B cell (primary cell): ENCODE measurements at regions not wholly inside any gene's neighbourhood (a gene's known extent, or its start where the extent isn't known, plus 50 kb on each side); places are given as distances from the start of the nearest gene placed in this dataset.

ENCODE experiments used
- ATAC-seq: fragments of 200-7000 bp; cut with Tn5 transposase; one replicate; pipeline ENCODE4 v1.10.0; 2021; ENCODE audit warnings: low read depth, mild to moderate bottlenecking, moderate number of reproducible peaks, moderate library complexity
- CTCF ChIA-PET: fragments of 350-600 bp; sonication (Branson Sonifier 250); formaldehyde crosslinking; loops from one replicate; lab custom pipeline; 2021; ENCODE audit warnings: antibody characterized with exemption, inconsistent platforms; lab: Charles Lee
- POLR2A ChIA-PET: fragments of 350-600 bp; sonication (Branson Sonifier 250); formaldehyde crosslinking; loops from one replicate; lab custom pipeline; 2021; ENCODE audit warnings: antibody characterized with exemption; lab: Charles Lee
- DNase-seq: peaks from one replicate; pipeline ENCODE4 v3.0.0; 2013
- H2AFZ ChIP-seq: 2 replicates; pipeline ENCODE4 v1.6.1; 2012; ENCODE audit warnings: mild to moderate bottlenecking, low read depth, low read length; ENCODE audit not compliant: insufficient read depth, poor library complexity, severe bottlenecking
- H3K27ac ChIP-seq, 2 donors: 1 replicate in 1 of 2; 2 replicates in 1 of 2; pipeline ENCODE4 v1.5.1; 2012 to 2013; ENCODE audit warnings: low read length in 2 of 2, mild to moderate bottlenecking in 2 of 2, moderate library complexity in 1 of 2
- H3K27me3 ChIP-seq, 4 experiments: fragments of 200-600 bp in 1 of 4; sonication (generic) in 1 of 4; replicated peaks in 1 of 4; 1 replicate in 2 of 4; 2 replicates in 2 of 4; pipeline versions ENCODE4 v1.6.1 to v1.7.0; 2013 to 2016; ENCODE audit warnings: low read length in 3 of 4, mild to moderate bottlenecking in 2 of 4, mixed read lengths in 1 of 4, moderate library complexity in 1 of 4; ENCODE audit not compliant: insufficient read depth in 4 of 4, control insufficient read depth in 3 of 4; ENCODE audit errors: control extremely low read depth in 1 of 4
- H3K36me3 ChIP-seq, 2 experiments: replicated peaks in 1 of 2; 1 replicate in 1 of 2; 2 replicates in 1 of 2; pipeline versions ENCODE4 v1.6.1 to v1.7.1; 2013; ENCODE audit warnings: low read length in 1 of 2; ENCODE audit not compliant: insufficient read depth in 2 of 2, control insufficient read depth in 1 of 2; ENCODE audit errors: control extremely low read depth in 1 of 2, extremely low read depth in 1 of 2
- H3K4me1 ChIP-seq, 2 donors: fragments of 200-600 bp in 1 of 2; sonication (generic) in 1 of 2; 1 replicate in 1 of 2; 2 replicates in 1 of 2; pipeline versions ENCODE4 v1.5.1 to v1.6.1; 2013 to 2017; ENCODE audit warnings: low read length in 2 of 2; ENCODE audit not compliant: control insufficient read depth in 2 of 2, insufficient read depth in 2 of 2
- H3K4me2 ChIP-seq: replicated peaks from 2 replicates; pipeline ENCODE3; 2012; ENCODE audit warnings: mild to moderate bottlenecking, low read depth, low read length; ENCODE audit not compliant: poor library complexity, severe bottlenecking
- H3K4me3 ChIP-seq, 5 experiments: fragments of 200-600 bp in 1 of 5; sonication (generic) in 1 of 5; 1 replicate in 3 of 5; 2 replicates in 2 of 5; pipeline versions ENCODE4 v1.5.1 to v1.7.0; 2011 to 2016; ENCODE audit warnings: low read length in 4 of 5, mild to moderate bottlenecking in 4 of 5, low read depth in 2 of 5, control low read depth in 1 of 5, moderate library complexity in 1 of 5; ENCODE audit not compliant: insufficient read depth in 1 of 5; ENCODE audit errors: control extremely low read depth in 1 of 5, extremely low read depth in 1 of 5
- H3K79me2 ChIP-seq: fragments of 200-600 bp; sonication (generic); one replicate; pipeline ENCODE4 v1.6.0; 2016; ENCODE audit warnings: low read length; ENCODE audit not compliant: control insufficient read depth, insufficient read depth
- H3K9ac ChIP-seq: fragments of 200-600 bp; sonication (generic); 2 replicates; pipeline ENCODE4 v1.6.1; 2017; ENCODE audit warnings: mild to moderate bottlenecking, low read length, moderate library complexity
- H3K9me3 ChIP-seq, 3 donors: one replicate each; pipeline versions ENCODE4 v1.6.1 to v1.7.1; 2013; ENCODE audit warnings: low read length in 2 of 3; ENCODE audit not compliant: control insufficient read depth in 2 of 3, insufficient read depth in 1 of 3; ENCODE audit errors: control extremely low read depth in 1 of 3
- H4K20me1 ChIP-seq: 2 replicates; pipeline ENCODE4 v1.6.0; 2012; ENCODE audit warnings: mild to moderate bottlenecking, low read length; ENCODE audit not compliant: insufficient read depth, control insufficient read depth, poor library complexity, severe bottlenecking
- H3K27ac Mint-ChIP-seq: one replicate; pipeline ENCODE4 v1.8.0; 2021; ENCODE audit warnings: mixed read lengths
- H3K27me3 Mint-ChIP-seq: one replicate; pipeline ENCODE4 v1.8.0; 2021; ENCODE audit warnings: mixed read lengths
- H3K4me1 Mint-ChIP-seq: one replicate; pipeline ENCODE4 v1.8.0; 2021; ENCODE audit warnings: mixed read lengths
- H3K4me3 Mint-ChIP-seq: one replicate; pipeline ENCODE4 v1.8.0; 2021; ENCODE audit warnings: mixed read lengths
- H3K9me3 Mint-ChIP-seq: one replicate; pipeline ENCODE4 v1.8.0; 2022; ENCODE audit warnings: mixed read lengths; ENCODE audit not compliant: insufficient read depth
- EZH2 ChIP-seq: IDR thresholded peaks from 2 replicates; pipeline ENCODE4 v1.6.1; 2012; ENCODE audit warnings: borderline replicate concordance, low read depth, mild to moderate bottlenecking, moderate library complexity, low read length; ENCODE audit not compliant: insufficient read depth, poor library complexity, severe bottlenecking
- WGBS: methylation state at CpG from one replicate; pipeline ENCODE4 v1.1.5; 2013; ENCODE audit warnings: missing lambda C conversion rate; ENCODE audit not compliant: insufficient coverage; 5-methylcytosine and 5-hydroxymethylcytosine counted together
- intact Hi-C: fragments of 100-400 bp; cut with micrococcal nuclease; formaldehyde crosslinking; loops from one replicate; pipeline ENCODE4 v1.10.0; 2022
- TF ChIP-seq, protein P1 (sequence below): fragments of 200-600 bp; IDR thresholded peaks from one replicate; pipeline ENCODE4 v1.8.0; 2022; ENCODE audit warnings: antibody characterized with exemption, mild to moderate bottlenecking

DNA sequence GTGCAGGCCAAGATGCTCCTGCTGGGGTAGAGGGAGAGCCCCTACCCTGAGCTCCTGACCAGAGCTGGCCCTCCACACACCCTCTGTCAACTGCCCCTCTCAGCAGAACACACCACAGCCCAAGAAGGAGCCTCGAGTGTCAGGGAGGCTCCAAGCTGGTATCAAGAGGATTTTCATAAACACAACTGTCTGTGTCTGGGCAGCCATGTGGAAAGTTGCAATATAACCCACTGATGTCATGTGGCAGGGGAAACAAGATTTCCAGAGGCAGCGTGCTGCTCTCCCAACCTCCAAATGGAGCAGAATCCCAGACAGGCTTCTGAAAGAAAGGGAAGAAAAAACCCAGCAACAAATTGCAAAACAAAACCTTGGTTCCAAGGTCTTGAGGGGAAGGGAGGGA, 569.9 kb downstream of the BUD13 start:
- ATAC-seq (no peak), DNase-seq (no peak)
- H4K20me1 ChIP-seq: no peaks in the 10 kb centered on the region
- no peak overlapping the region for H3K27ac ChIP-seq
- H3K27ac Mint-ChIP-seq: no peak overlapping the region
- no peak overlapping the region for H3K4me2 ChIP-seq
- H3K27me3 ChIP-seq: no peaks in the 10 kb centered on the region
- no peaks in the 10 kb centered on the region for H3K4me1 ChIP-seq
- H3K36me3 ChIP-seq: no peaks in the 10 kb centered on the region
- H2AFZ ChIP-seq: no peak overlapping the region
- H3K27me3 Mint-ChIP-seq: no peaks in the 10 kb centered on the region
- intact Hi-C loops: no loop called here
- TF ChIP-seq EZH2: no peak
- TF ChIP-seq, protein P1, sequence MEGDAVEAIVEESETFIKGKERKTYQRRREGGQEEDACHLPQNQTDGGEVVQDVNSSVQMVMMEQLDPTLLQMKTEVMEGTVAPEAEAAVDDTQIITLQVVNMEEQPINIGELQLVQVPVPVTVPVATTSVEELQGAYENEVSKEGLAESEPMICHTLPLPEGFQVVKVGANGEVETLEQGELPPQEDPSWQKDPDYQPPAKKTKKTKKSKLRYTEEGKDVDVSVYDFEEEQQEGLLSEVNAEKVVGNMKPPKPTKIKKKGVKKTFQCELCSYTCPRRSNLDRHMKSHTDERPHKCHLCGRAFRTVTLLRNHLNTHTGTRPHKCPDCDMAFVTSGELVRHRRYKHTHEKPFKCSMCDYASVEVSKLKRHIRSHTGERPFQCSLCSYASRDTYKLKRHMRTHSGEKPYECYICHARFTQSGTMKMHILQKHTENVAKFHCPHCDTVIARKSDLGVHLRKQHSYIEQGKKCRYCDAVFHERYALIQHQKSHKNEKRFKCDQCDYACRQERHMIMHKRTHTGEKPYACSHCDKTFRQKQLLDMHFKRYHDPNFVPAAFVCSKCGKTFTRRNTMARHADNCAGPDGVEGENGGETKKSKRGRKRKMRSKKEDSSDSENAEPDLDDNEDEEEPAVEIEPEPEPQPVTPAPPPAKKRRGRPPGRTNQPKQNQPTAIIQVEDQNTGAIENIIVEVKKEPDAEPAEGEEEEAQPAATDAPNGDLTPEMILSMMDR: no peak
- ChIA-PET POLR2A (no interaction called here), CTCF (no interaction called here)
- H3K9me3 ChIP-seq: no peaks in the 10 kb centered on the region
- no peak overlapping the region for H3K9ac ChIP-seq
- WGBS: no CpG with 5 or more reads among the region's 2 CpGs
- H3K9me3 Mint-ChIP-seq: no peaks in the 10 kb centered on the region
- H3K4me1 Mint-ChIP-seq: no peaks in the 10 kb centered on the region
- H3K4me3 ChIP-seq: no peak overlapping the region
- H3K79me2 ChIP-seq: no peaks in the 10 kb centered on the region
- no peak overlapping the region for H3K4me3 Mint-ChIP-seq

DNA sequence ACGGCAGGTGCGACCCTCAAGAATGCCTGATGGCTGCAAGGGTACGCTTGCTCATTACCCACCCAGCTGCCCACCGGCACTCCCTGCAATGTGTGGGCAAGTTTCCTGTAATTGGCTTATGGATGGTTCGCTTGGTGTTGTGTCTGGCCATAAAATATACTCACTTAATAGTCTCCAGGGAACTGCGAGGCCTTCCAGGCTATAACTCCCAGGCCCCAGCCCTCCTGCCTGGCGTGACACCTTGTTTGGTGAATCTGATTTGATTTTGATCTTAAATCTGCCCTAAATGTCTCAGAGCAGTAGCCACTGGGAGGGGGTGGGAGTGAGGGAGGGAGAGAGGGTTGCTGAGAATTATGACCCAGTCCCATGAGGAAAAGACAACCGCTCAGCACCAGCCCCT, 572.2 kb downstream of the BUD13 start:
- Histone ChIP-seq H3K4me3 (no peak overlapping the region), H3K4me1 (no peaks in the 10 kb centered on the region), H4K20me1 (no peaks in the 10 kb centered on the region), H3K9ac (no peak overlapping the region), H3K79me2 (no peaks in the 10 kb centered on the region), H2AFZ (no peak overlapping the region), H3K36me3 (no peaks in the 10 kb centered on the region), H3K9me3 (no peaks in the 10 kb centered on the region), H3K4me2 (no peak overlapping the region), H3K27me3 (no peaks in the 10 kb centered on the region), H3K27ac (no peak overlapping the region)
- ATAC-seq (no peak), DNase-seq (no peak)
- H3K27ac Mint-ChIP-seq: no peak overlapping the region
- ChIA-PET POLR2A (no interaction called here), CTCF (no interaction called here)
- 94% methylated on average over 5 of the region's 8 CpGs for WGBS
- intact Hi-C loops: no loop called here
- no peaks in the 10 kb centered on the region for H3K4me1 Mint-ChIP-seq
- no peak overlapping the region for H3K4me3 Mint-ChIP-seq
- TF ChIP-seq EZH2: no peak
- TF ChIP-seq, protein P1: no peak
- peaks cover 15% of the 10 kb centered on the region for H3K27me3 Mint-ChIP-seq
- H3K9me3 Mint-ChIP-seq: no peaks in the 10 kb centered on the region
